Activated CD8-positive, alpha-beta T cell treated with anti-CD3 and anti-CD28 coated beads, Interleukin-2, amount 10 ng/mL, durations not matched to agents 7 days and 5 days (primary cell): ENCODE measurements at regions not wholly inside any gene's neighbourhood (a gene's known extent, or its start where the extent isn't known, plus 50 kb on each side); places are given as distances from the start of the nearest gene placed in this dataset.

ENCODE experiments used
- ATAC-seq: fragments of 150-1000 bp; cut with Tn5 transposase; one replicate; pipeline ENCODE4 v1.10.0; 2021; ENCODE audit warnings: moderate library complexity
- CTCF ChIA-PET: fragments of 350-600 bp; sonication (Branson Sonifier 250); formaldehyde crosslinking; loops from one replicate; lab custom pipeline; 2021; ENCODE audit warnings: antibody characterized with exemption; lab: Charles Lee
- POLR2A ChIA-PET: fragments of 350-600 bp; sonication (Branson Sonifier 250); formaldehyde crosslinking; loops from one replicate; lab custom pipeline; 2021; ENCODE audit warnings: antibody characterized with exemption; lab: Charles Lee
- DNase-seq: peaks from one replicate; pipeline ENCODE4 v3.0.0-alpha.2; 2020
- H3K27ac Mint-ChIP-seq: one replicate; pipeline ENCODE4 v1.8.0; 2021; ENCODE audit warnings: mild to moderate bottlenecking, mixed read lengths
- H3K27me3 Mint-ChIP-seq: one replicate; pipeline ENCODE4 v1.8.0; 2021; ENCODE audit warnings: low read depth, mixed read lengths
- H3K36me3 Mint-ChIP-seq: one replicate; pipeline ENCODE4 v1.8.0; 2021; ENCODE audit warnings: low read depth, mixed read lengths
- H3K4me1 Mint-ChIP-seq: one replicate; pipeline ENCODE4 v1.8.0; 2021; ENCODE audit warnings: low read depth, mixed read lengths
- H3K4me3 Mint-ChIP-seq: one replicate; pipeline ENCODE4 v1.8.0; 2021; ENCODE audit warnings: mild to moderate bottlenecking, mixed read lengths
- H3K9me3 Mint-ChIP-seq: one replicate; pipeline ENCODE4 v1.8.0; 2022; ENCODE audit warnings: mixed read lengths; ENCODE audit not compliant: insufficient read depth

- H3K27ac Mint-ChIP-seq = no peak overlapping the region
- H3K4me1 Mint-ChIP-seq = no peaks in the 10 kb centered on the region
- ChIA-PET POLR2A (no interaction called here), CTCF (no interaction called here)
- H3K36me3 Mint-ChIP-seq = no peaks in the 10 kb centered on the region
- H3K27me3 Mint-ChIP-seq = no peaks in the 10 kb centered on the region
- ATAC-seq = no peak
- H3K9me3 Mint-ChIP-seq = no peaks in the 10 kb centered on the region
- H3K4me3 Mint-ChIP-seq = no peak overlapping the region
- DNase-seq = no peak
These were observed 1089.5 kb upstream of the LRRN3 start for GRCh38 chr7:110001254-110001938.

- POLR2A ChIA-PET = no interaction called here
- Mint-ChIP-seq H3K27me3 (no peaks in the 10 kb centered on the region), H3K27ac (no peak overlapping the region), H3K4me1 (no peaks in the 10 kb centered on the region), H3K9me3 (no peaks in the 10 kb centered on the region), H3K36me3 (no peaks in the 10 kb centered on the region), H3K4me3 (no peak overlapping the region)
- no peak for ATAC-seq
- CTCF ChIA-PET = no interaction called here
- DNase-seq = no peak
These were observed 1087.1 kb upstream of the LRRN3 start for GRCh38 chr7:110003827-110004226.

- CTCF ChIA-PET = no interaction called here
- POLR2A ChIA-PET = no interaction called here
- H3K4me1 Mint-ChIP-seq = no peaks in the 10 kb centered on the region
- no peak overlapping the region for H3K27ac Mint-ChIP-seq
- H3K9me3 Mint-ChIP-seq = no peaks in the 10 kb centered on the region
- H3K4me3 Mint-ChIP-seq = no peak overlapping the region
- H3K36me3 Mint-ChIP-seq = no peaks in the 10 kb centered on the region
- ATAC-seq = no peak
- DNase-seq = no peak
- H3K27me3 Mint-ChIP-seq = no peaks in the 10 kb centered on the region
These were observed 1083.4 kb upstream of the LRRN3 start for GRCh38 chr7:110007320-110008063.

- Mint-ChIP-seq H3K4me3 (no peak overlapping the region), H3K4me1 (no peaks in the 10 kb centered on the region), H3K27ac (no peak overlapping the region), H3K9me3 (no peaks in the 10 kb centered on the region), H3K27me3 (no peaks in the 10 kb centered on the region), H3K36me3 (no peaks in the 10 kb centered on the region)
- ATAC-seq (no peak), DNase-seq (no peak)
- ChIA-PET CTCF (no interaction called here), POLR2A (no interaction called here)
These were observed 1080.6 kb upstream of the LRRN3 start for GRCh38 chr7:110010359-110010758.

- CTCF ChIA-PET = no interaction called here
- DNase-seq (no peak), ATAC-seq (no peak)
- Mint-ChIP-seq H3K9me3 (no peaks in the 10 kb centered on the region), H3K27ac (no peak overlapping the region), H3K27me3 (no peaks in the 10 kb centered on the region), H3K4me1 (no peaks in the 10 kb centered on the region), H3K36me3 (no peaks in the 10 kb centered on the region), H3K4me3 (no peak overlapping the region)
- POLR2A ChIA-PET = no interaction called here
These were observed 1073.5 kb upstream of the LRRN3 start for GRCh38 chr7:110017405-110017804.

GRCh38 chr7:110027385-110027784, 1063.5 kb upstream of the LRRN3 start:
- CTCF ChIA-PET = no interaction called here
- Mint-ChIP-seq H3K27ac (no peak overlapping the region), H3K36me3 (no peaks in the 10 kb centered on the region), H3K9me3 (no peaks in the 10 kb centered on the region), H3K4me3 (no peak overlapping the region), H3K27me3 (no peaks in the 10 kb centered on the region), H3K4me1 (no peaks in the 10 kb centered on the region)
- DNase-seq (no peak), ATAC-seq (no peak)
- POLR2A ChIA-PET = no interaction called here

GRCh38 chr7:110043519-110043918, 1047.4 kb upstream of the LRRN3 start:
- ATAC-seq = no peak
- Mint-ChIP-seq H3K4me3 (no peak overlapping the region), H3K27ac (no peak overlapping the region), H3K27me3 (no peaks in the 10 kb centered on the region), H3K36me3 (no peaks in the 10 kb centered on the region), H3K4me1 (no peaks in the 10 kb centered on the region), H3K9me3 (no peaks in the 10 kb centered on the region)
- ChIA-PET CTCF (no interaction called here), POLR2A (no interaction called here)
- DNase-seq = no peak

- ChIA-PET CTCF (interaction anchor here (0.7 kb wide), 1 partner anchor 17 kb away, joined by 3 read pairs; no protein-coding TSS in a partner anchor), POLR2A (no interaction called here)
- Mint-ChIP-seq H3K27me3 (no peaks in the 10 kb centered on the region), H3K4me1 (no peaks in the 10 kb centered on the region), H3K9me3 (no peaks in the 10 kb centered on the region), H3K4me3 (no peak overlapping the region), H3K36me3 (no peaks in the 10 kb centered on the region), H3K27ac (no peak overlapping the region)
- DNase-seq = no peak
- no peak for ATAC-seq
These were observed 1040.1 kb upstream of the LRRN3 start for GRCh38 chr7:110050785-110051184.

GRCh38 chr7:110051372-110051771, 1039.6 kb upstream of the LRRN3 start:
- DNase-seq = no peak
- no peaks in the 10 kb centered on the region for H3K4me1 Mint-ChIP-seq
- no peaks in the 10 kb centered on the region for H3K36me3 Mint-ChIP-seq
- no peak for ATAC-seq
- ChIA-PET CTCF (no interaction called here), POLR2A (no interaction called here)
- H3K4me3 Mint-ChIP-seq = no peak overlapping the region
- H3K9me3 Mint-ChIP-seq = no peaks in the 10 kb centered on the region
- H3K27me3 Mint-ChIP-seq = no peaks in the 10 kb centered on the region
- H3K27ac Mint-ChIP-seq = no peak overlapping the region

- Mint-ChIP-seq H3K4me1 (no peaks in the 10 kb centered on the region), H3K27me3 (no peaks in the 10 kb centered on the region), H3K36me3 (no peaks in the 10 kb centered on the region), H3K9me3 (no peaks in the 10 kb centered on the region), H3K4me3 (no peak overlapping the region), H3K27ac (no peak overlapping the region)
- DNase-seq = no peak
- POLR2A ChIA-PET = no interaction called here
- no peak for ATAC-seq
- CTCF ChIA-PET = no interaction called here
These were observed 1034.6 kb upstream of the LRRN3 start for GRCh38 chr7:110056331-110056730.

- ATAC-seq (no peak), DNase-seq (no peak)
- H3K4me3 Mint-ChIP-seq = no peak overlapping the region
- H3K9me3 Mint-ChIP-seq = no peaks in the 10 kb centered on the region
- ChIA-PET CTCF (no interaction called here), POLR2A (no interaction called here)
- no peaks in the 10 kb centered on the region for H3K4me1 Mint-ChIP-seq
- no peaks in the 10 kb centered on the region for H3K36me3 Mint-ChIP-seq
- no peaks in the 10 kb centered on the region for H3K27me3 Mint-ChIP-seq
- H3K27ac Mint-ChIP-seq = no peak overlapping the region
These were observed 1032.5 kb upstream of the LRRN3 start for GRCh38 chr7:110058401-110058800.

- Mint-ChIP-seq H3K9me3 (no peaks in the 10 kb centered on the region), H3K4me3 (no peak overlapping the region), H3K36me3 (no peaks in the 10 kb centered on the region), H3K27ac (no peak overlapping the region), H3K4me1 (no peaks in the 10 kb centered on the region), H3K27me3 (no peaks in the 10 kb centered on the region)
- no peak for DNase-seq
- ChIA-PET POLR2A (no interaction called here), CTCF (no interaction called here)
- ATAC-seq = no peak
These were observed 1029.5 kb upstream of the LRRN3 start for GRCh38 chr7:110061387-110061786.
